ENCODE measurements at regions not wholly inside any gene's neighbourhood (a gene's known extent, or its start where the extent isn't known, plus 50 kb on each side); places are given as distances from the start of the nearest gene placed in this dataset.

DNA sequence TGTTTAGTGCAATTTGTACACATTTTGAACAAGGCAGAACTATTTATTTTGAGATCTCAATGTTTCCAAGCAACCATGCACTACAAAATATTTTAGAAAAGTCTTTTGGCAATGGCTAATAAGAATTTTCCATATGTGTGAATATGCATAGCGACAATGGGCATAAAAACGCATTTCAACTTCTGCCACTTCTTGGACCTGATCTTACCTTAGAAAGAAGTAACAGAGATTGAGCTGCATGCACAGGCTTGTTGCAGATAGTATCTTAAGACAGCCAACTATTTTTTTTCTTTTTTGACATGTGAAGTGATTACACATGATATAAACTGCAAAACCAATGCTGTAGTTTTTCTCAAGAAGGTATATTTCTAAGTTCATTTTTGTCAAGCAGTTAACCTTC lies 210.4 kb upstream of the PHACTR1 start:
- H3K9me3 Mint-ChIP-seq, result no peaks in the 10 kb centered on the region; a peak in 1 of 5 replicates
- Histone ChIP-seq H3K79me1 (ENCODE audit: insufficient read depth, low read depth, low read length, poor library complexity, severe bottlenecking) (no peaks in the 10 kb centered on the region), H3K23ac (ENCODE audit: insufficient read length, low read depth, low read length) (no peak overlapping the region), H2BK5ac (ENCODE audit: insufficient read length, low read length) (no peak overlapping the region), H3K27me3 (ENCODE audit: insufficient read depth, low read length) (no peaks in the 10 kb centered on the region), H2AK5ac (ENCODE audit: insufficient read length, low read length) (no peak overlapping the region), H2BK12ac (ENCODE audit: insufficient read length, low read depth, low read length) (no peak overlapping the region), H3K4me1 (ENCODE audit: insufficient read depth, low read length) (no peaks in the 10 kb centered on the region), H3K56ac (ENCODE audit: insufficient read length, low read depth, low read length) (no peak overlapping the region), H2AFZ (ENCODE audit: low read length) (no peak overlapping the region), H3K18ac (ENCODE audit: insufficient read length, low read depth, low read length) (no peak overlapping the region), H4K5ac (ENCODE audit: insufficient read length, low read depth, low read length) (no peak overlapping the region), H3K27ac (ENCODE audit: insufficient read length, low read depth, low read length) (no peak overlapping the region), H3K4ac (ENCODE audit: low read depth, low read length) (no peak overlapping the region), H4K91ac (ENCODE audit: insufficient read length, low read depth, low read length) (no peak overlapping the region), H3T11ph (ENCODE audit: low read length) (no peak overlapping the region), H3K79me2 (ENCODE audit: insufficient read depth, low read length) (no peaks in the 10 kb centered on the region), H4K8ac (replicated peaks; ENCODE audit: insufficient read length, low read depth, low read length) (no peak overlapping the region), H2BK120ac (ENCODE audit: low read depth, low read length, poor library complexity, severe bottlenecking) (no peak overlapping the region), H3K9ac (ENCODE audit: extremely low read depth, insufficient read length, low read length) (no peak overlapping the region), H2BK15ac (ENCODE audit: low read depth, low read length) (no peak overlapping the region), H3K4me2 (ENCODE audit: insufficient read depth, insufficient read length, low read length) (no peak overlapping the region), H3K23me2 (ENCODE audit: insufficient read length, low read depth, low read length, poor library complexity, severe bottlenecking) (no peaks in the 10 kb centered on the region), H3K14ac (ENCODE audit: insufficient read depth, low read length) (no peak overlapping the region), H4K20me1 (ENCODE audit: control insufficient read depth, insufficient read depth, insufficient read length) (no peaks in the 10 kb centered on the region), H3K9me3 (ENCODE audit: control insufficient read depth, low read depth, low read length) (no peaks in the 10 kb centered on the region), H2BK20ac (ENCODE audit: low read depth, low read length, poor library complexity, severe bottlenecking) (no peak overlapping the region)
- no peak for TF ChIP-seq CTCF (conservative IDR thresholded peaks at IDR 0.05)
- no peak overlapping the region for H3K4me3 Mint-ChIP-seq
- no CpG with 5 or more reads among the region's 2 CpGs for WGBS (ENCODE audit: extremely low coverage, insufficient read length, low lambda C conversion rate)
- H3K4me1 Mint-ChIP-seq, result peaks cover 3 to 6% of the 10 kb centered on the region in 2 experiments; a peak in 3 of 4 replicates
- peaks cover 0 to 3% (median 0%) of the 10 kb centered on the region in 3 experiments; a peak in 2 of 7 replicates for H3K36me3 Mint-ChIP-seq (ENCODE audit: insufficient read depth in 1 of 3, low read depth in 3 of 3)
- no peak overlapping the region for H3K27ac Mint-ChIP-seq
- H3K27me3 Mint-ChIP-seq (ENCODE audit: low read depth), result no peaks in the 10 kb centered on the region
- DNase-seq, result no peak

Data from H9 (cell line).